Endothelial cell of umbilical vein (primary cell): ENCODE measurements at regions not wholly inside any gene's neighbourhood (a gene's known extent, or its start where the extent isn't known, plus 50 kb on each side); places are given as distances from the start of the nearest gene placed in this dataset.

Experiments used
- BruUV-seq: library from RNA; stranded (reverse); fragments of 400-500 nt; replicated peaks from 2 replicates; lab custom pipeline; 2021; lab: Mats Ljungman, UMichigan
- CTCF ChIA-PET: fragments of 300-600, 350-600 bp; sonication (Branson Sonifier 250); formaldehyde crosslinking; loops from one replicate; lab custom pipeline; 2021; ENCODE audit warnings: antibody characterized with exemption, inconsistent platforms; lab: Charles Lee
- POLR2A ChIA-PET: fragments of 300-600, 350-600 bp; sonication (Branson Sonifier 250); formaldehyde crosslinking; loops from one replicate; lab custom pipeline; 2021; ENCODE audit warnings: antibody characterized with exemption, inconsistent platforms; lab: Charles Lee
- DNase-seq: peaks from one replicate; pipeline ENCODE4 v3.0.0-alpha.2; 2011; ENCODE audit warnings: low read depth, low spot score
- FAIRE-seq: peaks from 2 replicates; lab custom pipeline; 2011; peaks lifted over from hg19 to GRCh38; lab: Jason Lieb, UNC
- H2AFZ ChIP-seq: 2 replicates; pipeline ENCODE4 v1.6.0; 2012; ENCODE audit warnings: low read depth, low read length, control low read depth, inconsistent platforms
- H3K27ac ChIP-seq: 2 replicates; pipeline ENCODE4 v1.5.1; 2011; ENCODE audit warnings: low read depth, mild to moderate bottlenecking, control low read depth, low read length, moderate library complexity; ENCODE audit not compliant: insufficient read depth
- H3K27me3 ChIP-seq, 2 experiments: 2 replicates each; pipeline versions ENCODE4 v1.6.0 to v1.6.1; 2011; ENCODE audit warnings: low read length in 2 of 2, mixed read lengths in 1 of 2; ENCODE audit not compliant: control insufficient read depth in 2 of 2, insufficient read depth in 2 of 2
- H3K36me3 ChIP-seq, 2 experiments: 2 replicates in 1 of 2; 3 replicates in 1 of 2; pipeline ENCODE4 v1.5.1; 2011; ENCODE audit warnings: low read length in 2 of 2, mild to moderate bottlenecking in 1 of 2, moderate library complexity in 1 of 2; ENCODE audit not compliant: control insufficient read depth in 2 of 2, insufficient read depth in 2 of 2; ENCODE audit errors: extremely low read depth in 1 of 2
- H3K4me1 ChIP-seq: 3 replicates; pipeline ENCODE4 v1.5.1; 2011; ENCODE audit warnings: mild to moderate bottlenecking, low read length; ENCODE audit not compliant: control insufficient read depth, insufficient read depth; ENCODE audit errors: extremely low read depth
- H3K4me2 ChIP-seq: 2 replicates; pipeline ENCODE4 v1.6.1; 2011; ENCODE audit warnings: low read length, control low read depth, mixed read lengths; ENCODE audit not compliant: insufficient read depth
- H3K4me3 ChIP-seq, 3 experiments: fragments of 200-600 bp in 1 of 3; sonication (generic), shearing (Covaris generic) in 1 of 3; replicated peaks in 1 of 3; 2 replicates each; pipeline ENCODE4 v1.5.1; 2011 to 2016; ENCODE audit warnings: control low read depth in 3 of 3, low read length in 3 of 3, mild to moderate bottlenecking in 2 of 3, inconsistent platforms in 1 of 3, low read depth in 1 of 3, moderate library complexity in 1 of 3; ENCODE audit not compliant: insufficient read depth in 1 of 3
- H3K79me2 ChIP-seq: 2 replicates; pipeline ENCODE4 v1.6.0; 2012; ENCODE audit warnings: low read length, inconsistent platforms; ENCODE audit not compliant: control insufficient read depth, insufficient read depth
- H3K9ac ChIP-seq: replicated peaks from 2 replicates; pipeline ENCODE3; 2011; ENCODE audit warnings: low read length, control low read depth; ENCODE audit not compliant: insufficient read depth; ENCODE audit errors: extremely low read depth
- H3K9me1 ChIP-seq: replicated peaks from 3 replicates; pipeline ENCODE4 v1.6.0; 2011; ENCODE audit warnings: mild to moderate bottlenecking, low read length; ENCODE audit not compliant: control insufficient read depth, insufficient read depth; ENCODE audit errors: extremely low read depth
- H3K9me3 ChIP-seq: replicated peaks from 2 replicates; pipeline ENCODE4 v1.5.1; 2012; ENCODE audit warnings: low read length, inconsistent platforms; ENCODE audit not compliant: control insufficient read depth, insufficient read depth
- H4K20me1 ChIP-seq: replicated peaks from 2 replicates; pipeline ENCODE3; 2011; ENCODE audit warnings: mild to moderate bottlenecking, low read length; ENCODE audit not compliant: control insufficient read depth, insufficient read depth; ENCODE audit errors: extremely low read depth
- EZH2 ChIP-seq: IDR thresholded peaks from 2 replicates; pipeline ENCODE4 v1.6.1; 2012; ENCODE audit warnings: borderline replicate concordance, low read depth, mild to moderate bottlenecking, moderate library complexity, low read length, inconsistent platforms; ENCODE audit not compliant: severe bottlenecking
- FOS ChIP-seq: IDR thresholded peaks from 2 replicates; pipeline ENCODE4 v1.6.1; 2011; ENCODE audit warnings: mild to moderate bottlenecking, low read length, moderate library complexity, borderline replicate concordance; ENCODE audit not compliant: insufficient read depth
- GATA2 ChIP-seq: IDR thresholded peaks from 2 replicates; pipeline ENCODE4 v1.7.0; 2011; ENCODE audit warnings: low read depth, mild to moderate bottlenecking, moderate library complexity, mixed read lengths, low read length; ENCODE audit not compliant: insufficient read length, insufficient read depth
- JUN ChIP-seq: IDR thresholded peaks from 2 replicates; pipeline ENCODE4 v1.6.1; 2011; ENCODE audit warnings: borderline replicate concordance, low read depth; ENCODE audit not compliant: insufficient read length, insufficient read depth
- MYC ChIP-seq: IDR thresholded peaks from one replicate; pipeline ENCODE4 v1.6.1; 2011; ENCODE audit warnings: mild to moderate bottlenecking, low read depth, low read length
- POLR2A ChIP-seq: IDR thresholded peaks from 2 replicates; pipeline ENCODE4 v1.6.1; 2012; ENCODE audit warnings: low read depth, mild to moderate bottlenecking, control low read depth, low read length
- POLR2AphosphoS5 ChIP-seq: IDR thresholded peaks from 2 replicates; pipeline ENCODE4 v1.6.1; 2012; ENCODE audit warnings: low read depth, mild to moderate bottlenecking, control low read depth, low read length, moderate library complexity; ENCODE audit not compliant: insufficient read depth
- dilution Hi-C: fragments of 300-500 bp; cut with MboI; formaldehyde crosslinking; loops from one replicate; pipeline ENCODE4 v1.15.0; 2019; ENCODE audit warnings: low sequenced_read_pairs; ENCODE audit not compliant: extremely low pct_ligation_motif_present
- intact Hi-C: fragments of 100-400 bp; cut with micrococcal nuclease; formaldehyde crosslinking; loops from one replicate; pipeline ENCODE4 v1.10.0; 2022
- TF ChIP-seq, protein P1 (sequence below), 2 donors: IDR thresholded peaks; 1 replicate in 1 of 2; 2 replicates in 1 of 2; pipeline ENCODE4 v1.5.1; 2011; ENCODE audit warnings: low read length in 2 of 2, mild to moderate bottlenecking in 2 of 2, moderate library complexity in 2 of 2, control low read depth in 1 of 2, inconsistent platforms in 1 of 2, low read depth in 1 of 2; ENCODE audit not compliant: insufficient read depth in 1 of 2; ENCODE audit errors: extremely low read depth in 1 of 2
- TF ChIP-seq, protein P2 (sequence below): IDR thresholded peaks from 2 replicates; pipeline ENCODE4 v1.6.1; 2011; ENCODE audit not compliant: insufficient read depth, insufficient read length

DNA sequence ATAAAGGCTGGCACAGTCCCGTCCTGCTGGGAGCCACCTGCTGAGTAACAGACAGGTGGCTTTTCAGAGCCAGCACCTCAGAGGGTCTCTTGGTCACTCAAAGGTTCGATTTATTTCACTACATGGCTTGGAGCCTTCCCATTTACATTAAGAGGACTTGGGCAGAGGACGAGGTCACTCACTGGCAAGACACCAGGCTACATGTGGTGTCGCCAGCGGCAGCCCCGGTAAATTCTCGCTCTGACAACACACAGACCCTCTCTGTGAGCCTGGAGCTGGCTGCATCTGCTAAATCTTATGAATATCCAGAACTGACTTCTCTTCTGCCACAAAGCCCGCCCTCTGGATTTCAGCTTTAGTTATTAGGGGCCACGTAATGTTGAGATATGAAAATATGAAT is 254.7 kb downstream of the VAPA start:
- CTCF ChIA-PET, result interaction anchor here (1.3 to 1.8 kb wide), 3 partner anchors 13 to 351 kb away, joined by 3 to 5 read pairs (median 4); no protein-coding TSS in a partner anchor
- BruUV-seq, result no TSS peak
- dilution Hi-C loops, result no loop called here

More for the DNA sequence above, 254.7 kb downstream of the VAPA start:
- Histone ChIP-seq H3K36me3 (no peaks in the 10 kb centered on the region), H3K9me1 (no peaks in the 10 kb centered on the region), H3K27me3 (no peaks in the 10 kb centered on the region), H3K27ac (no peak overlapping the region), H3K9ac (no peak overlapping the region), H3K79me2 (no peaks in the 10 kb centered on the region), H3K4me1 (peaks cover 27% of the 10 kb centered on the region), H2AFZ (no peak overlapping the region), H3K9me3 (no peaks in the 10 kb centered on the region), H3K4me2 (no peak overlapping the region), H4K20me1 (no peaks in the 10 kb centered on the region), H3K4me3 (no peak overlapping the region)
- DNase-seq (peak; percentile 4), FAIRE-seq (no peak)
- TF ChIP-seq POLR2AphosphoS5 (no peak), GATA2 (no peak), POLR2A (no peak), FOS (no peak), MYC (no peak), EZH2 (no peak), JUN (no peak)
- TF ChIP-seq, protein P1, sequence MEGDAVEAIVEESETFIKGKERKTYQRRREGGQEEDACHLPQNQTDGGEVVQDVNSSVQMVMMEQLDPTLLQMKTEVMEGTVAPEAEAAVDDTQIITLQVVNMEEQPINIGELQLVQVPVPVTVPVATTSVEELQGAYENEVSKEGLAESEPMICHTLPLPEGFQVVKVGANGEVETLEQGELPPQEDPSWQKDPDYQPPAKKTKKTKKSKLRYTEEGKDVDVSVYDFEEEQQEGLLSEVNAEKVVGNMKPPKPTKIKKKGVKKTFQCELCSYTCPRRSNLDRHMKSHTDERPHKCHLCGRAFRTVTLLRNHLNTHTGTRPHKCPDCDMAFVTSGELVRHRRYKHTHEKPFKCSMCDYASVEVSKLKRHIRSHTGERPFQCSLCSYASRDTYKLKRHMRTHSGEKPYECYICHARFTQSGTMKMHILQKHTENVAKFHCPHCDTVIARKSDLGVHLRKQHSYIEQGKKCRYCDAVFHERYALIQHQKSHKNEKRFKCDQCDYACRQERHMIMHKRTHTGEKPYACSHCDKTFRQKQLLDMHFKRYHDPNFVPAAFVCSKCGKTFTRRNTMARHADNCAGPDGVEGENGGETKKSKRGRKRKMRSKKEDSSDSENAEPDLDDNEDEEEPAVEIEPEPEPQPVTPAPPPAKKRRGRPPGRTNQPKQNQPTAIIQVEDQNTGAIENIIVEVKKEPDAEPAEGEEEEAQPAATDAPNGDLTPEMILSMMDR (IDR thresholded peaks at IDR 0.05; ENCODE audit: extremely low read depth in 1 of 2, insufficient read depth in 1 of 2, low read depth in 1 of 2, low read length in 2 of 2), result no peak
- TF ChIP-seq, protein P2, sequence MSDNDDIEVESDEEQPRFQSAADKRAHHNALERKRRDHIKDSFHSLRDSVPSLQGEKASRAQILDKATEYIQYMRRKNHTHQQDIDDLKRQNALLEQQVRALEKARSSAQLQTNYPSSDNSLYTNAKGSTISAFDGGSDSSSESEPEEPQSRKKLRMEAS, result no peak
- intact Hi-C loops, result no loop called here
- POLR2A ChIA-PET, result interaction anchor here (0.9 kb wide), 1 partner anchor 101 kb away, joined by 5 read pairs; no protein-coding TSS in a partner anchor
